ENCODE measurements at regions not wholly inside any gene's neighbourhood (a gene's known extent, or its start where the extent isn't known, plus 50 kb on each side); places are given as distances from the start of the nearest gene placed in this dataset.

DNA sequence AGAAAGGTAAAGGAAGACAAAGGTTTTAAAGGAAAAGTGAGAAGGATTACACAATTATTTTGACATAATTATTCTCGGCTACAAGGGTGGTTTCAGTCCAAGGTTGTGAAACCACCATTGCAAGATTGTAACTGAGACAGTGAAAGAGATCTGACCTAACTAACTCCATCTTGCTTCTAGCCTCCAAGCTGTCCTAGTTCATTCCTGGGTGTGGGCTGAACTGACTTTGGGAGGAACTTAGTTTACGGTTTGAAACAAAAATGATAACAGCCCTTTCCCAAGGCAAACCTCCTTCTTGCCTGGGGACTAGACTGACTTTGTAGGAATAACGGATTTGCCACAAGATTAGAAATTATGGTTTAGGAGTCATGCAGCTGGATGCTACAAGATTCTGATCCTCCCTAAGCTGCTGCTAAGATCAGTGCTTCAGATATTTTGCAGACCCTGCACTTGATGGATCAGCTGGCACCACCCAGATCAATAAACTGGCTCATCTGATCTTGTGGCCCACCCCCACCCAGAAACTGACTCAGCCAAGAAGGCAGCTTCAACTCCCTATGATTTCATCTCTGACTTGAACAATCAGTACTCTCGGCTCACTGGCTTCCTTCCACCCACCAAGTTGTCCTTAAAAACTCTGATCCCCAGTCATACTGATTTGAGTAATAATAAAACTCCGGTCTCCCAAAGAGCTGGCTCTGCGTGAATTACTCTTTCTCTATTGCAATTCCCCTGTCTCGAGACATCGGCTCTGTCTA is 57.7 kb upstream of the AADACL2 start (continued):
- TF ChIP-seq MEF2D (tag; conservative IDR thresholded peaks at IDR 0.05; ENCODE audit: low read depth), result peak; percentile 75
- no peak for TF ChIP-seq RAD21 (CRISPR knock-in tag; conservative IDR thresholded peaks at IDR 0.05 in 1 of 2, IDR thresholded peaks at IDR 0.05 in 1 of 2)
- no peak for TF ChIP-seq DACH1 (IDR thresholded peaks at IDR 0.05; ENCODE audit: partially characterized antibody)
- no peak for TF ChIP-seq CCAR2 (IDR thresholded peaks at IDR 0.05; ENCODE audit: low read depth, low read length)
- TF ChIP-seq, protein P1, sequence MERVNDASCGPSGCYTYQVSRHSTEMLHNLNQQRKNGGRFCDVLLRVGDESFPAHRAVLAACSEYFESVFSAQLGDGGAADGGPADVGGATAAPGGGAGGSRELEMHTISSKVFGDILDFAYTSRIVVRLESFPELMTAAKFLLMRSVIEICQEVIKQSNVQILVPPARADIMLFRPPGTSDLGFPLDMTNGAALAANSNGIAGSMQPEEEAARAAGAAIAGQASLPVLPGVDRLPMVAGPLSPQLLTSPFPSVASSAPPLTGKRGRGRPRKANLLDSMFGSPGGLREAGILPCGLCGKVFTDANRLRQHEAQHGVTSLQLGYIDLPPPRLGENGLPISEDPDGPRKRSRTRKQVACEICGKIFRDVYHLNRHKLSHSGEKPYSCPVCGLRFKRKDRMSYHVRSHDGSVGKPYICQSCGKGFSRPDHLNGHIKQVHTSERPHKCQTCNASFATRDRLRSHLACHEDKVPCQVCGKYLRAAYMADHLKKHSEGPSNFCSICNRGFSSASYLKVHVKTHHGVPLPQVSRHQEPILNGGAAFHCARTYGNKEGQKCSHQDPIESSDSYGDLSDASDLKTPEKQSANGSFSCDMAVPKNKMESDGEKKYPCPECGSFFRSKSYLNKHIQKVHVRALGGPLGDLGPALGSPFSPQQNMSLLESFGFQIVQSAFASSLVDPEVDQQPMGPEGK (CRISPR knock-in tag; IDR thresholded peaks at IDR 0.05; ENCODE audit: borderline replicate concordance), result no peak
- TF ChIP-seq ZNF174 (CRISPR knock-in tag; IDR thresholded peaks at IDR 0.05), result no peak
- no peak for TF ChIP-seq CBX8 (IDR thresholded peaks at IDR 0.05; ENCODE audit: borderline replicate concordance, extremely low read depth, low read depth, low read length, poor library complexity, severe bottlenecking)
- no peak for TF ChIP-seq CTBP1 (IDR thresholded peaks at IDR 0.05; ENCODE audit: borderline replicate concordance)
- no peak for TF ChIP-seq NR2C2 (CRISPR knock-in tag; IDR thresholded peaks at IDR 0.05)
- no peak for TF ChIP-seq NR2C2 (tag; IDR thresholded peaks at IDR 0.05)
- TF ChIP-seq MIER1 (IDR thresholded peaks at IDR 0.05; ENCODE audit: low read depth), result no peak
- no peak for TF ChIP-seq CHCHD3 (CRISPR knock-in tag; IDR thresholded peaks at IDR 0.05)
- no peak for TF ChIP-seq ZNF263 (CRISPR knock-in tag; IDR thresholded peaks at IDR 0.05; ENCODE audit: borderline replicate concordance)
- no peak for TF ChIP-seq NONO (IDR thresholded peaks at IDR 0.05; ENCODE audit: low read depth in 2 of 2, low read length in 1 of 2)
- TF ChIP-seq, protein P2, sequence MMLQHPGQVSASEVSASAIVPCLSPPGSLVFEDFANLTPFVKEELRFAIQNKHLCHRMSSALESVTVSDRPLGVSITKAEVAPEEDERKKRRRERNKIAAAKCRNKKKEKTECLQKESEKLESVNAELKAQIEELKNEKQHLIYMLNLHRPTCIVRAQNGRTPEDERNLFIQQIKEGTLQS (IDR thresholded peaks at IDR 0.05), result no peak
- TF ChIP-seq, protein P2 (CRISPR knock-in tag; conservative IDR thresholded peaks at IDR 0.05), result no peak
- TF ChIP-seq, protein P3, sequence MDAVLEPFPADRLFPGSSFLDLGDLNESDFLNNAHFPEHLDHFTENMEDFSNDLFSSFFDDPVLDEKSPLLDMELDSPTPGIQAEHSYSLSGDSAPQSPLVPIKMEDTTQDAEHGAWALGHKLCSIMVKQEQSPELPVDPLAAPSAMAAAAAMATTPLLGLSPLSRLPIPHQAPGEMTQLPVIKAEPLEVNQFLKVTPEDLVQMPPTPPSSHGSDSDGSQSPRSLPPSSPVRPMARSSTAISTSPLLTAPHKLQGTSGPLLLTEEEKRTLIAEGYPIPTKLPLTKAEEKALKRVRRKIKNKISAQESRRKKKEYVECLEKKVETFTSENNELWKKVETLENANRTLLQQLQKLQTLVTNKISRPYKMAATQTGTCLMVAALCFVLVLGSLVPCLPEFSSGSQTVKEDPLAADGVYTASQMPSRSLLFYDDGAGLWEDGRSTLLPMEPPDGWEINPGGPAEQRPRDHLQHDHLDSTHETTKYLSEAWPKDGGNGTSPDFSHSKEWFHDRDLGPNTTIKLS (IDR thresholded peaks at IDR 0.05; ENCODE audit: borderline replicate concordance, low read depth), result no peak
- TF ChIP-seq SUPT5H (IDR thresholded peaks at IDR 0.05), result no peak
- TF ChIP-seq, protein P4, sequence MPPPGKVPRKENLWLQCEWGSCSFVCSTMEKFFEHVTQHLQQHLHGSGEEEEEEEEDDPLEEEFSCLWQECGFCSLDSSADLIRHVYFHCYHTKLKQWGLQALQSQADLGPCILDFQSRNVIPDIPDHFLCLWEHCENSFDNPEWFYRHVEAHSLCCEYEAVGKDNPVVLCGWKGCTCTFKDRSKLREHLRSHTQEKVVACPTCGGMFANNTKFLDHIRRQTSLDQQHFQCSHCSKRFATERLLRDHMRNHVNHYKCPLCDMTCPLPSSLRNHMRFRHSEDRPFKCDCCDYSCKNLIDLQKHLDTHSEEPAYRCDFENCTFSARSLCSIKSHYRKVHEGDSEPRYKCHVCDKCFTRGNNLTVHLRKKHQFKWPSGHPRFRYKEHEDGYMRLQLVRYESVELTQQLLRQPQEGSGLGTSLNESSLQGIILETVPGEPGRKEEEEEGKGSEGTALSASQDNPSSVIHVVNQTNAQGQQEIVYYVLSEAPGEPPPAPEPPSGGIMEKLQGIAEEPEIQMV (tag; conservative IDR thresholded peaks at IDR 0.05; ENCODE audit: low read depth), result peak; percentile 67; the same call in 1 of the 2 replicates
- TF ChIP-seq, protein P5, sequence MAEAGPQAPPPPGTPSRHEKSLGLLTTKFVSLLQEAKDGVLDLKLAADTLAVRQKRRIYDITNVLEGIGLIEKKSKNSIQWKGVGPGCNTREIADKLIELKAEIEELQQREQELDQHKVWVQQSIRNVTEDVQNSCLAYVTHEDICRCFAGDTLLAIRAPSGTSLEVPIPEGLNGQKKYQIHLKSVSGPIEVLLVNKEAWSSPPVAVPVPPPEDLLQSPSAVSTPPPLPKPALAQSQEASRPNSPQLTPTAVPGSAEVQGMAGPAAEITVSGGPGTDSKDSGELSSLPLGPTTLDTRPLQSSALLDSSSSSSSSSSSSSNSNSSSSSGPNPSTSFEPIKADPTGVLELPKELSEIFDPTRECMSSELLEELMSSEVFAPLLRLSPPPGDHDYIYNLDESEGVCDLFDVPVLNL (CRISPR knock-in tag; IDR thresholded peaks at IDR 0.05; ENCODE audit: low read depth), result no peak
- TF ChIP-seq NFXL1 (CRISPR knock-in tag; IDR thresholded peaks at IDR 0.05), result no peak
